SK-N-SH (cell line): ENCODE measurements at regions not wholly inside any gene's neighbourhood (a gene's known extent, or its start where the extent isn't known, plus 50 kb on each side); places are given as distances from the start of the nearest gene placed in this dataset.

Experiments
- CTCF ChIP-seq: fragments of 200-600 bp; sonication (generic); IDR thresholded peaks from 2 replicates; pipeline ENCODE4 v1.6.1; 2017; ENCODE audit warnings: antibody characterized with exemption, mild to moderate bottlenecking, moderate library complexity
- FOSL2 ChIP-seq: IDR thresholded peaks from 2 replicates; pipeline ENCODE4 v1.4.0; 2012; ENCODE audit warnings: low read depth, mild to moderate bottlenecking, moderate library complexity, borderline replicate concordance
- TAF1 ChIP-seq: IDR thresholded peaks from 2 replicates; pipeline ENCODE4 v1.6.1; 2012; ENCODE audit warnings: low read depth, mild to moderate bottlenecking, low read length, moderate library complexity, borderline replicate concordance

GRCh38 chr20:24042646-24043045 is 54.1 kb upstream of the GGTLC1 start:
- TF ChIP-seq CTCF (no peak), TAF1 (no peak), FOSL2 (no peak)
